Mammary epithelial cell (primary cell): ENCODE measurements at regions not wholly inside any gene's neighbourhood (a gene's known extent, or its start where the extent isn't known, plus 50 kb on each side); places are given as distances from the start of the nearest gene placed in this dataset.

ENCODE experiments used
- EZH2 ChIP-seq: IDR thresholded peaks from 2 replicates; pipeline ENCODE4 v1.6.1; 2012; ENCODE audit warnings: low read length, inconsistent platforms, borderline replicate concordance
- TF ChIP-seq, protein P1 (sequence below), 2 donors: IDR thresholded peaks in 1 of 2; conservative IDR thresholded peaks in 1 of 2; 2 replicates each; pipeline ENCODE4 v1.5.1; 2011 to 2012; ENCODE audit warnings: inconsistent platforms in 2 of 2, low read length in 2 of 2, mild to moderate bottlenecking in 2 of 2, control low read depth in 1 of 2, low read depth in 1 of 2; ENCODE audit not compliant: insufficient read depth in 1 of 2; ENCODE audit errors: extremely low read depth in 1 of 2

DNA sequence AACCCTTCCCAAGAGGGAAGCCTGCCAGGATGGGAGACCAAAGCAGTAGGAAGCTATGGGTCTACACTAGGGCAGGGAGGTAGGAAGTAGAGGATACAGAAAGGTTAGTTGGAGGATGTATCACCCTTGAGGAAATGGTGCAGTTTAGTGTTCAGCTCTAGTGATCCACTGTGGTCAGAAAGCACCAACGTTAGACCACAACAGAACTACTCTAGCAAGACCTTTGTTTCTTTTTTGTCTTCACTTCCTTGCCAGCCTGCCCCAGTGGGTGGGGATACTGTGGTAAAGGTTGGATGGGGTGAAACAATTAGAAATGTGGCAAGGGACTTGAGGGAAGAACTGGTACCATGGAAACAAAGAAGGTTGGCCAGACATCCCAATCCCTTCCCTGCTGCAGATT, 83.3 kb downstream of the DDIT4L start:
- TF ChIP-seq, protein P1, sequence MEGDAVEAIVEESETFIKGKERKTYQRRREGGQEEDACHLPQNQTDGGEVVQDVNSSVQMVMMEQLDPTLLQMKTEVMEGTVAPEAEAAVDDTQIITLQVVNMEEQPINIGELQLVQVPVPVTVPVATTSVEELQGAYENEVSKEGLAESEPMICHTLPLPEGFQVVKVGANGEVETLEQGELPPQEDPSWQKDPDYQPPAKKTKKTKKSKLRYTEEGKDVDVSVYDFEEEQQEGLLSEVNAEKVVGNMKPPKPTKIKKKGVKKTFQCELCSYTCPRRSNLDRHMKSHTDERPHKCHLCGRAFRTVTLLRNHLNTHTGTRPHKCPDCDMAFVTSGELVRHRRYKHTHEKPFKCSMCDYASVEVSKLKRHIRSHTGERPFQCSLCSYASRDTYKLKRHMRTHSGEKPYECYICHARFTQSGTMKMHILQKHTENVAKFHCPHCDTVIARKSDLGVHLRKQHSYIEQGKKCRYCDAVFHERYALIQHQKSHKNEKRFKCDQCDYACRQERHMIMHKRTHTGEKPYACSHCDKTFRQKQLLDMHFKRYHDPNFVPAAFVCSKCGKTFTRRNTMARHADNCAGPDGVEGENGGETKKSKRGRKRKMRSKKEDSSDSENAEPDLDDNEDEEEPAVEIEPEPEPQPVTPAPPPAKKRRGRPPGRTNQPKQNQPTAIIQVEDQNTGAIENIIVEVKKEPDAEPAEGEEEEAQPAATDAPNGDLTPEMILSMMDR (conservative IDR thresholded peaks at IDR 0.05 in 1 of 2, IDR thresholded peaks at IDR 0.05 in 1 of 2; ENCODE audit: extremely low read depth in 1 of 2, insufficient read depth in 1 of 2, low read depth in 1 of 2, low read length in 2 of 2) = no peak
- TF ChIP-seq EZH2 = no peak
